Testis (tissue), 2 donors: ENCODE measurements at regions not wholly inside any gene's neighbourhood (a gene's known extent, or its start where the extent isn't known, plus 50 kb on each side); places are given as distances from the start of the nearest gene placed in this dataset.

Source experiments
- CTCF ChIP-seq, 3 experiments: fragments of 450-650 bp in 2 of 3; fragments of 200-600 bp in 1 of 3; sonication (generic) in 1 of 3; IDR thresholded peaks; one replicate each; pipeline ENCODE4 v1.5.1; 2016 to 2019; ENCODE audit warnings: antibody characterized with exemption in 3 of 3, mild to moderate bottlenecking in 2 of 3, moderate library complexity in 1 of 3
- POLR2A ChIP-seq: fragments of 450-650 bp; IDR thresholded peaks from one replicate; pipeline ENCODE4 v1.6.1; 2017; ENCODE audit warnings: antibody characterized with exemption, mild to moderate bottlenecking, moderate library complexity

GRCh38 chr5:73301208-73301901 is 128.4 kb downstream of the TMEM174 start:
- no peak for TF ChIP-seq CTCF (IDR thresholded peaks at IDR 0.05)
- no peak for TF ChIP-seq POLR2A
